H1 (cell line): ENCODE measurements at regions not wholly inside any gene's neighbourhood (a gene's known extent, or its start where the extent isn't known, plus 50 kb on each side); places are given as distances from the start of the nearest gene placed in this dataset.

ENCODE experiments used
- CTCF ChIA-PET: fragments of 300-600 bp; sonication (Branson Sonifier 250); formaldehyde crosslinking; loops from one replicate; lab custom pipeline; 2021; ENCODE audit not compliant: partially characterized antibody; lab: Charles Lee
- POLR2A ChIA-PET: fragments of 300-600 bp; sonication (Branson Sonifier 250); formaldehyde crosslinking; loops from one replicate; lab custom pipeline; 2021; ENCODE audit warnings: inconsistent platforms; ENCODE audit not compliant: partially characterized antibody; lab: Charles Lee
- DNase-seq, 2 experiments: peaks; one replicate each; pipeline versions ENCODE4 v3.0.0 to v3.0.0-alpha.2; 2010 to 2022; ENCODE audit warnings: low spot score in 2 of 2, low read depth in 1 of 2, mixed read lengths in 1 of 2
- FAIRE-seq: peaks from 2 replicates; lab custom pipeline; 2011; peaks lifted over from hg19 to GRCh38; lab: Jason Lieb, UNC
- H2AFZ ChIP-seq: 2 replicates; pipeline ENCODE4 v1.8.1; 2012; ENCODE audit warnings: low read length, inconsistent platforms
- H2AK5ac ChIP-seq: 2 replicates; pipeline ENCODE4 v1.6.1; 2013; ENCODE audit warnings: low read depth, low read length
- H2BK120ac ChIP-seq: replicated peaks from 2 replicates; pipeline ENCODE3; 2013; ENCODE audit warnings: low read depth, low read length, inconsistent platforms
- H2BK12ac ChIP-seq: 2 replicates; pipeline ENCODE4 v1.6.1; 2013; ENCODE audit warnings: low read depth, low read length
- H2BK15ac ChIP-seq: 2 replicates; pipeline ENCODE4 v1.6.1; 2013; ENCODE audit warnings: low read length
- H2BK20ac ChIP-seq: 2 replicates; pipeline ENCODE4 v1.6.1; 2013; ENCODE audit warnings: low read length
- H2BK5ac ChIP-seq: 2 replicates; pipeline ENCODE4 v1.6.1; 2013; ENCODE audit warnings: low read depth, low read length
- H3K14ac ChIP-seq: 2 replicates; pipeline ENCODE4 v1.6.1; 2013; ENCODE audit warnings: inconsistent platforms; ENCODE audit not compliant: insufficient read length
- H3K18ac ChIP-seq: 2 replicates; pipeline ENCODE4 v1.6.1; 2013; ENCODE audit warnings: low read length; ENCODE audit errors: extremely low read depth
- H3K23ac ChIP-seq: 2 replicates; pipeline ENCODE4 v1.6.1; 2013; ENCODE audit warnings: inconsistent platforms; ENCODE audit not compliant: insufficient read length
- H3K23me2 ChIP-seq: 2 replicates; pipeline ENCODE4 v1.6.1; 2013; ENCODE audit warnings: low read depth, low read length
- H3K27ac ChIP-seq: 2 replicates; pipeline ENCODE4 v1.6.1; 2011; ENCODE audit warnings: low read depth, low read length, inconsistent platforms
- H3K27me3 ChIP-seq, 4 experiments: replicated peaks in 1 of 4; 1 replicate in 1 of 4; 2 replicates in 3 of 4; pipeline versions ENCODE4 v1.6.1 to v1.8.1; 2011 to 2013; ENCODE audit warnings: low read length in 3 of 4, mild to moderate bottlenecking in 3 of 4, inconsistent platforms in 2 of 4, mixed read lengths in 2 of 4, moderate library complexity in 1 of 4; ENCODE audit not compliant: control insufficient read depth in 3 of 4, insufficient read depth in 3 of 4; ENCODE audit errors: extremely low read depth in 1 of 4
- H3K36me3 ChIP-seq, 4 experiments: 2 replicates each; pipeline versions ENCODE4 v1.6.1 to v1.8.1; 2011 to 2013; ENCODE audit warnings: mild to moderate bottlenecking in 4 of 4, low read length in 3 of 4, moderate library complexity in 2 of 4, control low read depth in 1 of 4, inconsistent platforms in 1 of 4; ENCODE audit not compliant: insufficient read depth in 4 of 4, control insufficient read depth in 2 of 4
- H3K4ac ChIP-seq: replicated peaks from 2 replicates; pipeline ENCODE3; 2013; ENCODE audit warnings: low read length, low read depth, mixed read lengths, inconsistent platforms; ENCODE audit not compliant: insufficient read length
- H3K4me1 ChIP-seq, 4 experiments: replicated peaks in 1 of 4; 1 replicate in 1 of 4; 2 replicates in 3 of 4; pipeline versions ENCODE4 v1.6.1 to v1.8.1; 2011 to 2013; ENCODE audit warnings: low read length in 3 of 4, inconsistent platforms in 2 of 4, mixed read lengths in 1 of 4; ENCODE audit not compliant: insufficient read depth in 4 of 4, control insufficient read depth in 3 of 4
- H3K4me2 ChIP-seq, 2 experiments: 2 replicates each; pipeline versions ENCODE4 v1.6.1 to v1.8.1; 2011 to 2013; ENCODE audit warnings: low read depth in 2 of 2, low read length in 2 of 2, control low read depth in 1 of 2, inconsistent platforms in 1 of 2, mild to moderate bottlenecking in 1 of 2; ENCODE audit not compliant: insufficient read depth in 1 of 2
- H3K4me3 ChIP-seq, 4 experiments: fragments of 200-600, 300-600 bp in 1 of 4; sonication (generic), shearing (Covaris generic), sonication (Bioruptor Twin) in 1 of 4; 2 replicates each; pipeline versions ENCODE4 v1.5.1 to v1.8.1; 2011 to 2016; ENCODE audit warnings: low read length in 4 of 4, low read depth in 3 of 4, control low read depth in 2 of 4, inconsistent platforms in 2 of 4, mild to moderate bottlenecking in 2 of 4, mixed read lengths in 1 of 4, moderate library complexity in 1 of 4; ENCODE audit not compliant: insufficient read depth in 2 of 4; ENCODE audit errors: extremely low read depth in 1 of 4
- H3K56ac ChIP-seq: replicated peaks from 2 replicates; pipeline ENCODE3; 2013; ENCODE audit warnings: low read depth, mild to moderate bottlenecking, mixed read lengths, low read length, inconsistent platforms; ENCODE audit not compliant: insufficient read length
- H3K79me1 ChIP-seq: 2 replicates; pipeline ENCODE4 v1.6.1; 2013; ENCODE audit warnings: low read depth, low read length, control low read depth
- H3K79me2 ChIP-seq, 2 experiments: 2 replicates each; pipeline versions ENCODE4 v1.6.1 to v1.8.1; 2012 to 2013; ENCODE audit warnings: low read length in 2 of 2, mild to moderate bottlenecking in 2 of 2, inconsistent platforms in 1 of 2; ENCODE audit not compliant: insufficient read depth in 2 of 2, control insufficient read depth in 1 of 2
- H3K9ac ChIP-seq, 4 experiments: replicated peaks in 1 of 4; 1 replicate in 1 of 4; 2 replicates in 3 of 4; pipeline versions ENCODE4 v1.6.1 to v1.8.1; 2011 to 2013; ENCODE audit warnings: low read depth in 3 of 4, low read length in 3 of 4, control low read depth in 2 of 4, mild to moderate bottlenecking in 2 of 4, moderate library complexity in 2 of 4, inconsistent platforms in 1 of 4; ENCODE audit errors: extremely low read depth in 1 of 4
- H3K9me3 ChIP-seq, 2 experiments: 2 replicates each; pipeline versions ENCODE4 v1.6.1 to v1.8.1; 2012 to 2013; ENCODE audit warnings: mild to moderate bottlenecking in 2 of 2, moderate library complexity in 2 of 2, control low read depth in 1 of 2, inconsistent platforms in 1 of 2, low read depth in 1 of 2, low read length in 1 of 2, mixed read lengths in 1 of 2; ENCODE audit not compliant: insufficient read depth in 2 of 2
- H4K20me1 ChIP-seq, 2 experiments: replicated peaks in 1 of 2; 2 replicates each; pipeline versions ENCODE3 to v1.8.1; 2011 to 2013; ENCODE audit warnings: inconsistent platforms in 2 of 2, low read length in 2 of 2, mild to moderate bottlenecking in 1 of 2; ENCODE audit not compliant: insufficient read depth in 2 of 2, control insufficient read depth in 1 of 2
- H4K5ac ChIP-seq: 2 replicates; pipeline ENCODE4 v1.6.1; 2013; ENCODE audit warnings: low read length, low read depth, mixed read lengths, inconsistent platforms; ENCODE audit not compliant: insufficient read length
- H4K8ac ChIP-seq: 2 replicates; pipeline ENCODE4 v1.8.0; 2013; ENCODE audit warnings: mild to moderate bottlenecking, moderate library complexity, low read length, inconsistent platforms; ENCODE audit not compliant: insufficient read depth; ENCODE audit errors: extremely low read depth
- H4K91ac ChIP-seq: replicated peaks from 2 replicates; pipeline ENCODE3; 2013; ENCODE audit warnings: low read length, mixed read lengths, inconsistent platforms; ENCODE audit not compliant: insufficient read length
- BRCA1 ChIP-seq: IDR thresholded peaks from 2 replicates; pipeline ENCODE4 v1.6.1; 2012; ENCODE audit warnings: low read depth, low read length, improper control_type of control experiment
- CTBP2 ChIP-seq: IDR thresholded peaks from 2 replicates; pipeline ENCODE4 v1.7.0; 2011; ENCODE audit warnings: borderline replicate concordance, mild to moderate bottlenecking, moderate library complexity, mixed read lengths, low read length; ENCODE audit not compliant: insufficient read depth, insufficient read length
- SUZ12 ChIP-seq: fragments of 200-600 bp; sonication (generic); IDR thresholded peaks from 2 replicates; pipeline ENCODE4 v1.6.1; 2012; ENCODE audit warnings: mild to moderate bottlenecking, inconsistent platforms, low read length, moderate library complexity, mixed read lengths

DNA sequence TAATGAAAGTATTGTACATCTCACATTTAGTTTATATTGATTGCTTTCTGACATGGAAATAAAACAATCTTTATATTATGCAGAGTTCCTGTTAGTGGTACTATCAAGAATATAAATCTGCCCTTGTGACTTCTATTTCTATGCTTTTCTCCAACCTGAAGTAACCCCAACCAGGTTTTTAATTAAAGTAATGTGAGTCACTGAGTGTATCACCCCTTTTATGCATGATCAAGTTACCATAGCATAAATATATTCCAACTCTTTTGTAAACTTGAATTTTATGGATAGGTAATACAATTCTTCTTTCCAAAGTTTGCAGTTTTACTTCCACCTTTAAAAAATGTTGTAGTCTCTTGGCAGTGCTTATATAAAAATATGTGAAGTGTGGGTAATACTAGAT is 532.3 kb downstream of the USP25 start:
- ChIA-PET CTCF (no interaction called here), POLR2A (no interaction called here)
- H3K9ac ChIP-seq, result no peak overlapping the region
- H4K91ac ChIP-seq, result no peak overlapping the region
- H3K4me2 ChIP-seq, result no peak overlapping the region
- no peak overlapping the region for H3K18ac ChIP-seq
- H2BK5ac ChIP-seq, result no peak overlapping the region
- H3K4me1 ChIP-seq, result no peaks in the 10 kb centered on the region
- no peak overlapping the region for H3K4me3 ChIP-seq
- no peak overlapping the region for H2AK5ac ChIP-seq
- no peak overlapping the region for H2BK120ac ChIP-seq
- H2BK15ac ChIP-seq, result no peak overlapping the region
- H3K79me1 ChIP-seq, result no peaks in the 10 kb centered on the region
- no peak overlapping the region for H3K56ac ChIP-seq
- H3K4ac ChIP-seq, result no peak overlapping the region
- no peak overlapping the region for H4K5ac ChIP-seq
- no peaks in the 10 kb centered on the region for H3K36me3 ChIP-seq
- H3K23ac ChIP-seq, result no peak overlapping the region
- H3K79me2 ChIP-seq, result no peaks in the 10 kb centered on the region
- H3K27ac ChIP-seq, result no peak overlapping the region
- no peak for FAIRE-seq
- H2BK12ac ChIP-seq, result no peak overlapping the region
- H4K20me1 ChIP-seq, result no peaks in the 10 kb centered on the region
- H2AFZ ChIP-seq, result no peak overlapping the region
- no peaks in the 10 kb centered on the region for H3K9me3 ChIP-seq
- DNase-seq, result no peak
- no peaks in the 10 kb centered on the region for H3K27me3 ChIP-seq
- H2BK20ac ChIP-seq, result no peak overlapping the region
- no peaks in the 10 kb centered on the region for H3K23me2 ChIP-seq
- H4K8ac ChIP-seq, result no peak overlapping the region
- no peak overlapping the region for H3K14ac ChIP-seq
- TF ChIP-seq SUZ12 (no peak), BRCA1 (no peak), CTBP2 (no peak)
